ENCODE measurements at regions not wholly inside any gene's neighbourhood (a gene's known extent, or its start where the extent isn't known, plus 50 kb on each side); places are given as distances from the start of the nearest gene placed in this dataset.

GRCh38 chr14:54177641-54178621 is 218.9 kb upstream of the CDKN3 start:
- DNase-seq, result no peak

- no peak for DNase-seq
Observed at GRCh38 chr14:54182419-54183045, 214.3 kb upstream of the CDKN3 start.

GRCh38 chr14:54186821-54187763 is 209.7 kb upstream of the CDKN3 start:
- DNase-seq, result no peak

- DNase-seq, result no peak
Observed at GRCh38 chr14:54188064-54188666, 208.6 kb upstream of the CDKN3 start.

GRCh38 chr14:54189333-54189732 is 207.5 kb upstream of the CDKN3 start:
- DNase-seq, result no peak

GRCh38 chr14:54189748-54190354 is 207.0 kb upstream of the CDKN3 start:
- no peak for DNase-seq

GRCh38 chr14:54191846-54192245 is 205.0 kb upstream of the CDKN3 start:
- no peak for DNase-seq

- DNase-seq, result no peak
Observed at GRCh38 chr14:54192610-54193009, 204.2 kb upstream of the CDKN3 start.

GRCh38 chr14:54193871-54194270 is 202.9 kb upstream of the CDKN3 start:
- DNase-seq, result no peak

GRCh38 chr14:54194501-54194900 is 202.3 kb upstream of the CDKN3 start:
- DNase-seq, result no peak

GRCh38 chr14:54197369-54197768 is 199.4 kb upstream of the CDKN3 start:
- no peak for DNase-seq

GRCh38 chr14:54200726-54201125 is 196.1 kb upstream of the CDKN3 start:
- DNase-seq, result no peak

- no peak for DNase-seq
Observed at GRCh38 chr14:54202288-54202687, 194.5 kb upstream of the CDKN3 start.

- no peak for DNase-seq
Observed at GRCh38 chr14:54206516-54206915, 190.3 kb upstream of the CDKN3 start.

GRCh38 chr14:54207075-54207474 is 189.7 kb upstream of the CDKN3 start:
- no peak for DNase-seq

GRCh38 chr14:54207476-54208462 is 189.0 kb upstream of the CDKN3 start:
- no peak for DNase-seq

- DNase-seq, result no peak
Observed at GRCh38 chr14:54208751-54209150, 188.1 kb upstream of the CDKN3 start.

- DNase-seq, result no peak
Observed at GRCh38 chr14:54209511-54210250, 187.1 kb upstream of the CDKN3 start.

GRCh38 chr14:54211551-54212308 is 185.1 kb upstream of the CDKN3 start:
- DNase-seq, result no peak
